ENCODE measurements at regions not wholly inside any gene's neighbourhood (a gene's known extent, or its start where the extent isn't known, plus 50 kb on each side); places are given as distances from the start of the nearest gene placed in this dataset.

DNA sequence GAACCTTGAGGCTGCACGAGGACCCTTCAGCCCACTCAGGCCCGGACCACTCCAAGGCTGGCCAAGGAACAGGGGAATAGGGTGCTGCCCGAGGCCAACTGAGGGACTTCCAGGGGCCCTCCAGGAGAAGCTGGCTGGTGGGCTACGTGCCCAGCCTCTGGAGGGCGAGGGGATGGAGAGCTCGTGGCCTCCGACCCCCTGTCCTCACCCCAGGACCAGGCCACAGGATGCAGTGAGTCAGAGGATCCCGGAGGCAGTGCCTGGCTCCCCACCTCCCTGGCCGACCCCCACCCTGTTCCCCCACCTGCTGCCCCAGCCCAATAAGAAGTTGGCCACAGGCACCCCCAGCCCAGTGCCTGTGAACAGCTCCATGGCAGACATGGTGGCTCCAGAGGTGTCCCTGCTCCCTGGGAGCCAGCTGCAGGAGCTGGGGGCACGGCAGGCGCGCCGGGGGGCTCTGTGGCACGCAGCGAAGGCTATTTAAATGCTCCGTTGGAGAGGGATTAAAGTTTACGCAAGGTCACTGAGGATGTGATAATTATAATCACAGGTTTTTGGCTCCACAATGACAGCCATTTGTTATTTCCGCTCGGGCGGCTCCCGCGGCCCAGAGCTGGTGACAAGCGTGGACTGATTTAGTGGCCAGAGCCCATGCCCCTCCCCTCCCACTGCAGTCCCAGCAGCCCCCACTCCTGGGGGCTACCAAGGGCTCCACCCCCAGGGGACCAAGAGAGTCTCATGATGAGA, 95.7 kb upstream of the NKX1-1 start:
- TF ChIP-seq ZFX (IDR thresholded peaks at IDR 0.05), result no peak
- TF ChIP-seq, protein P1, sequence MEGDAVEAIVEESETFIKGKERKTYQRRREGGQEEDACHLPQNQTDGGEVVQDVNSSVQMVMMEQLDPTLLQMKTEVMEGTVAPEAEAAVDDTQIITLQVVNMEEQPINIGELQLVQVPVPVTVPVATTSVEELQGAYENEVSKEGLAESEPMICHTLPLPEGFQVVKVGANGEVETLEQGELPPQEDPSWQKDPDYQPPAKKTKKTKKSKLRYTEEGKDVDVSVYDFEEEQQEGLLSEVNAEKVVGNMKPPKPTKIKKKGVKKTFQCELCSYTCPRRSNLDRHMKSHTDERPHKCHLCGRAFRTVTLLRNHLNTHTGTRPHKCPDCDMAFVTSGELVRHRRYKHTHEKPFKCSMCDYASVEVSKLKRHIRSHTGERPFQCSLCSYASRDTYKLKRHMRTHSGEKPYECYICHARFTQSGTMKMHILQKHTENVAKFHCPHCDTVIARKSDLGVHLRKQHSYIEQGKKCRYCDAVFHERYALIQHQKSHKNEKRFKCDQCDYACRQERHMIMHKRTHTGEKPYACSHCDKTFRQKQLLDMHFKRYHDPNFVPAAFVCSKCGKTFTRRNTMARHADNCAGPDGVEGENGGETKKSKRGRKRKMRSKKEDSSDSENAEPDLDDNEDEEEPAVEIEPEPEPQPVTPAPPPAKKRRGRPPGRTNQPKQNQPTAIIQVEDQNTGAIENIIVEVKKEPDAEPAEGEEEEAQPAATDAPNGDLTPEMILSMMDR (conservative IDR thresholded peaks at IDR 0.05), result no peak
- H3K27ac ChIP-seq, result no peak overlapping the region

DNA sequence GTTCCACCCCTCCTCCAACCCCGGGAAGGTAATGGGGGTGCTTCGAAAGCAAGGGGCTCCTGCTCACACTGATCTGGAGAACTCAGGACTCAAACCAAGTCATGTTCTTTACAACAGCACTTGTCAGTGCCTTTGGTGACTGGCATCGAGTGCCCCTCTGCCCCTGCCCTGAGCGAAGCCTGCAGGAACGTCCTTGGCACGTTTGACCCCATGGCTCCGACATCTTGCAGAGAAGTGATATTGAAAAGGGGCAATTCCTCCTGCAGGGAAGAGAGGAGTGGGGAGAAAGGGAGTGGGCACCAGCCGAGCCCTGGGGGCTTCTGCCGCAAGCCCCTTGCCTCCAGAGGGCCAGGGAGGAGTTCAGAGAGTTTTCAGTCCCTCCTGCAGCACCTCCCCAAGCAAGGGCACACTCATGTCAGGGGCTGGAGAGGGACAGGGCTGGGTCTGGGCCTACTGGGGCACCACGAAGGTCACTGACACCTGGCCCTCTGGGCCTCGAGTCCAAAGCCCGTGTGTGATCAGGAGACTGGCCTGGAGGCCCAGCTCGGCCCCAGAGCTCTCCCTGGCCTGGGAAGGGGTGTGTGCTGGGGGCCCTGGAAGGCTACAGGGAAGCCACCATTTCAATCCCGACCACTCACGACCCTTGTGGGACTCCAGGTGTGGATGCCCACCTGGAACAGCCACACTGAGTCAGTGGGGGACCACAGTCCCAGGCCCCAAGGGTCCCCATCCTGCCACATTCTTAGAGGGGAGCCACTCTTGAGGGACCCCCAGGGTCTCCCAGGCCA, 94.9 kb upstream of the NKX1-1 start:
- TF ChIP-seq ZFX (IDR thresholded peaks at IDR 0.05), result no peak
- TF ChIP-seq, protein P1 (conservative IDR thresholded peaks at IDR 0.05), result no peak
- H3K27ac ChIP-seq, result no peak overlapping the region

DNA sequence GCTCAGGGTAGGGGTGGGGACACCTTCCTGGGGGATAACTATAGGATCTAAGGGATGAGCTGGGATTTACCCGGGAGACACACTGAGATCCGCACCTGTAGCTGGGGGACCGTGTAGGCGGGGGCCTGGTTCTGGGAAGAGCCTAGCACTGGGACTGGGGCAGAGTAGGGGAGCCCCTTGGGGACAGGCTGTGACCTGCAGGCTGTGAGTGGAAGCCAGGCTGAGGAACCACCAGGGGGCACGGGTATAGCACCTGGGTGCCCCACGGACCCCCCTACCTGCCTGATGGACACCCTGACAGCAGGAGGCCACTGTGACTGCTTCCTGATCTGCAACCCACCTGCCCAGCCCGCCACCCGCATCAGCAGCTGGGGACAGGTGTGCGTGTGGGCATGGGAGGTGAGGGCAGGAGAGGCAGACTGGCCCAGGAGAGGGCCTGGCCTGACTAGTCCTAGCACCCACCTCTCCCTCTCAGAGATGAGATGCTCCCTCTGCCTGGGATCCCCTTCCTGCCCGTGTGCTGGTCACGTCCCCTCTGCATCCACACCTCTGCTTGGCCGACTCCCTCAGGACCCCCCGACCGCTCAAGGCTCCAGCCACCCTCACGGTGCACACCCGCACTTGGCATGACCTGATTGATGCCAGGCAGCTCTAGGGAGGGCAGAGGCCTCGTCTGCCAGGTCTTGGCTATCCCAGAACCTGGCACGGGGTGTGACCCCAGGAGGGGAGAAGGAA, 94.2 kb upstream of the NKX1-1 start:
- no peak overlapping the region for H3K27ac ChIP-seq
- TF ChIP-seq, protein P1 (conservative IDR thresholded peaks at IDR 0.05), result no peak
- no peak for TF ChIP-seq ZFX (IDR thresholded peaks at IDR 0.05)

DNA sequence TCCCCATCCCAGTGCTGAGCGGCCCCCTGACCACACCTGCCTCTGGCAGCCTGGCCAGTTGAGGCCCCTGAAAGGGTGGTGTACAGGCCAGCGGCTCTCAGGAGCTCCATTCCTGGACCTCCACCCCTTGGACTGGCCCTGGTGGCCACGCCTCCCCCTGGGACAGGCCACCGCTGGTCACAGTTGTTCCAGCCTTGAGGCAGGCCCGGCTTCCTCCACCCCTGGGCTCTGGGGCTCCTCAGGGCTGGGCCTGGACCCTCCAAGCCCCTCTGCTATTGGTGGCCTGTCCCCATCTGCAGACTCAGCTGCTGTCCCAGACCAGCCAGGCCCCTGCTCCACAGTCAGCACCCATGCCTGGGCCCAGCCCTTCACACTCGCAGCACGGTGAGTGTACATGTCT, 93.2 kb upstream of the NKX1-1 start:
- TF ChIP-seq ZFX (IDR thresholded peaks at IDR 0.05), result no peak
- TF ChIP-seq, protein P1 (conservative IDR thresholded peaks at IDR 0.05), result no peak
- H3K27ac ChIP-seq, result no peak overlapping the region

DNA sequence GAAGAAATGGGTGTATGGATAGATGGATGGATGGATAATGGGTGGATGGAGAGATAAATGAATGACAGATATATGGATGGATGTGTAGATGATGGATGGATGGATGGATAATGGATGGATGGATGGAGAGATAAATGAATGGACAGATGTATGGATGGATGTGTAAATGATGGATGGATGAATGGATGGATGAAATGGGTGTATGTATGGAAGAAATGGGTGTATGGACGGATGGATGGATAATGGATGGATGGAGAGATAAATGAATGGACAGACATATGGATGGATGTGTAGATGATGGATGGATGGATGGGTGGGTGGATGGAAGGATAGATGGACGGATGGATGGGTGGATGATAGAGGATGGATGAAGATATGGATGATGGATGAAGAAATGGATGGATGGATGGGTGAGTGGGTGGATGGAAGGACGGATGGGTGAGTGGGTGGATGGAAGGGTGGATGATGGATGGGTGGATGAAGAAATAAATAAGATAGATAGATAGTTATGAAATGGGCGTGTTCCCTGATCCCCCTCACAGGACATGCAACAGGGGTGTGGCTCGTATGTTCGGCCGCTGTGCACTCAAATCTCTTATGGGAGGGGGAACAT, 91.1 kb upstream of the NKX1-1 start:
- TF ChIP-seq, protein P1 (conservative IDR thresholded peaks at IDR 0.05), result no peak
- no peak for TF ChIP-seq ZFX (IDR thresholded peaks at IDR 0.05)
- no peak overlapping the region for H3K27ac ChIP-seq

DNA sequence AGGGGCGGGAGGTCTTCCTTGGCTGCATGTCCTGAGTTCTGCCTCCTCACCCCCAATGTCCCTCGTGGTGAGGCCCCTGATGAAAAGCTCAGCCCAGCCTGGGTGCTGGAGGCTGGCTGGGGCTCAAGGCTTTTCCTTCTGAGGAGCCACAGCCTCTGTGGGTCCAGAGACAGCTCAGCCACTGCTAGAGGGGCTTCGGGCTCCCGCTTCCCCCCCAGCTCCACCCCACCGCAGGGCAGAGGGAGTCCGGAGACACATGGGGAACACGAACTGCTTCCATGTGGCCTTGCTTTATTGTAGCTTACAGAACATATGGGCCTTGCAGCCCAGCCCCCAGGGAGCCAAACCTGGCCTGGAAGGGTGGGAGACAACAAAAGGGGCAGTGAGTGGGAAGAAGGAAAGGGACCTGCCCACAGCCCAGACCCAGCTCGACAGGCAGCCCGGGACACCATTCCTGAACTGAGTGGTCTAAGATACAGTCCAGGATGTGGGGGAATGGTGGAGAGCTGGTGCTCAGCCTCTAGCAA, 89.9 kb upstream of the NKX1-1 start:
- TF ChIP-seq, protein P1 (conservative IDR thresholded peaks at IDR 0.05), result no peak
- TF ChIP-seq ZFX (IDR thresholded peaks at IDR 0.05), result no peak
- no peak overlapping the region for H3K27ac ChIP-seq

All from C4-2B (cell line).